ENCODE measurements at regions not wholly inside any gene's neighbourhood (a gene's known extent, or its start where the extent isn't known, plus 50 kb on each side); places are given as distances from the start of the nearest gene placed in this dataset.

- TF ChIP-seq POLR2A (IDR thresholded peaks at IDR 0.05) = no peak
- TF ChIP-seq, protein P1, sequence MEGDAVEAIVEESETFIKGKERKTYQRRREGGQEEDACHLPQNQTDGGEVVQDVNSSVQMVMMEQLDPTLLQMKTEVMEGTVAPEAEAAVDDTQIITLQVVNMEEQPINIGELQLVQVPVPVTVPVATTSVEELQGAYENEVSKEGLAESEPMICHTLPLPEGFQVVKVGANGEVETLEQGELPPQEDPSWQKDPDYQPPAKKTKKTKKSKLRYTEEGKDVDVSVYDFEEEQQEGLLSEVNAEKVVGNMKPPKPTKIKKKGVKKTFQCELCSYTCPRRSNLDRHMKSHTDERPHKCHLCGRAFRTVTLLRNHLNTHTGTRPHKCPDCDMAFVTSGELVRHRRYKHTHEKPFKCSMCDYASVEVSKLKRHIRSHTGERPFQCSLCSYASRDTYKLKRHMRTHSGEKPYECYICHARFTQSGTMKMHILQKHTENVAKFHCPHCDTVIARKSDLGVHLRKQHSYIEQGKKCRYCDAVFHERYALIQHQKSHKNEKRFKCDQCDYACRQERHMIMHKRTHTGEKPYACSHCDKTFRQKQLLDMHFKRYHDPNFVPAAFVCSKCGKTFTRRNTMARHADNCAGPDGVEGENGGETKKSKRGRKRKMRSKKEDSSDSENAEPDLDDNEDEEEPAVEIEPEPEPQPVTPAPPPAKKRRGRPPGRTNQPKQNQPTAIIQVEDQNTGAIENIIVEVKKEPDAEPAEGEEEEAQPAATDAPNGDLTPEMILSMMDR (IDR thresholded peaks at IDR 0.05) = no peak
These were observed 72.0 kb upstream of the JAG1 start for GRCh38 chr20:10745790-10746189.
